ENCODE measurements at regions not wholly inside any gene's neighbourhood (a gene's known extent, or its start where the extent isn't known, plus 50 kb on each side); places are given as distances from the start of the nearest gene placed in this dataset.

DNA sequence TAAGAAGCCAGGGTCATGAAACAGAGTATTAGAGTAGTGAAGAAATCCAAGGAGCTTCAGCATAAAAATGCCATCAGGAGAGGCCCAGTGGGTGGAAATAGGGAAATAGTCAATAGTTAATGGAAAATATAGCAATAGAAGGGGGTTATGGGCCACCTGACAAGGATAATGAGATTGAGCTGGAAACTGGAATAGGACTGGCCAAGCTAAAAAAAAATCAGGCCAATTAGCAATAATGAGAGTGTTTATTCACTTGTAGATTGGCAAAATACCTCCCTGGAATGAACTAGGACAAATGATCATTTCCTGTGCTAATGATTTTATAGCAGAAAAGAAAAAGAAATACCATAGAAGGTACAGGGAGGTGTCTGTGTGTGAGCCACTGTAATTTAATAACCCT is 97.9 kb downstream of the PLCE1 start:
- intact Hi-C loops (cut with DNase I; ENCODE audit: low total_unique reads) = no loop called here
- H3K4me3 ChIP-seq (ENCODE audit: low read depth, poor library complexity, severe bottlenecking) = no peak overlapping the region
- no peak for DNase-seq (ENCODE audit: low spot score in 2 of 2)
- TF ChIP-seq POLR2A (IDR thresholded peaks at IDR 0.05) (no peak), CTCF (IDR thresholded peaks at IDR 0.05) (no peak)

DNA sequence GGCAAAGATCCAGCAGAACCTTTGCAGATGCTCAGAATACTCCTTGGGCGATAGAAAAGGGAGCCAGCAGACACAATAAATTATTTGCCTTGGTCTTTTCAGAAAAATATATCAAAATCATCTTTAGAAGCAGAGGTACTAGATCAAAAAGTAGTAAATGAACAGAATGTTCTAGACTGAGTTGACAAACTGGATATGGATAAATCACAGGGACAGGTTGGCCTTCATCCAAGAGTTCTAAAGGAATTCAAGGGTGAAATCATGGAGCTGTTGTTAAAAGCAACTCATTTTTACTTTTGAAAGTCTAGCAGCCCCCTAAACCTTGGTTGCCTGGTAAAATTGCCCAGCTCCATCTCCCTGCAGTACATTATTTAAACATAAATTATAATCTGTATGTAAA is 99.1 kb downstream of the PLCE1 start:
- H3K4me3 ChIP-seq (ENCODE audit: low read depth, poor library complexity, severe bottlenecking) = no peak overlapping the region
- TF ChIP-seq POLR2A (IDR thresholded peaks at IDR 0.05) = no peak
- no peak for TF ChIP-seq CTCF (IDR thresholded peaks at IDR 0.05)
- DNase-seq (ENCODE audit: low spot score in 2 of 2) = no peak
- WGBS, 2 donors = 44 to 68% methylated on average over 1 of the region's 1 CpG
- intact Hi-C loops (cut with DNase I; ENCODE audit: low total_unique reads) = no loop called here

- H3K4me3 ChIP-seq (ENCODE audit: low read depth, poor library complexity, severe bottlenecking) = no peak overlapping the region
- intact Hi-C loops (cut with DNase I; ENCODE audit: low total_unique reads) = no loop called here
Observed at GRCh38 chr10:94093286-94093905, 99.7 kb downstream of the PLCE1 start.

GRCh38 chr10:94094540-94094939 is 100.8 kb downstream of the PLCE1 start:
- intact Hi-C loops (cut with DNase I; ENCODE audit: low total_unique reads) = no loop called here
- DNase-seq (ENCODE audit: low spot score in 2 of 2) = no peak
- TF ChIP-seq POLR2A (IDR thresholded peaks at IDR 0.05) (no peak), CTCF (IDR thresholded peaks at IDR 0.05) (no peak)
- WGBS, 2 donors = 82 to 85% methylated on average over 5 of the region's 5 CpGs
- H3K4me3 ChIP-seq (ENCODE audit: low read depth, poor library complexity, severe bottlenecking) = no peak overlapping the region

More at GRCh38 chr10:94093286-94093905, 99.7 kb downstream of the PLCE1 start:
- DNase-seq (ENCODE audit: low spot score in 2 of 2) = no peak
- no peak for TF ChIP-seq CTCF (IDR thresholded peaks at IDR 0.05)
- no peak for TF ChIP-seq POLR2A (IDR thresholded peaks at IDR 0.05)
- 63 to 66% methylated on average over 2 of the region's 2 CpGs for WGBS, 2 donors

DNA sequence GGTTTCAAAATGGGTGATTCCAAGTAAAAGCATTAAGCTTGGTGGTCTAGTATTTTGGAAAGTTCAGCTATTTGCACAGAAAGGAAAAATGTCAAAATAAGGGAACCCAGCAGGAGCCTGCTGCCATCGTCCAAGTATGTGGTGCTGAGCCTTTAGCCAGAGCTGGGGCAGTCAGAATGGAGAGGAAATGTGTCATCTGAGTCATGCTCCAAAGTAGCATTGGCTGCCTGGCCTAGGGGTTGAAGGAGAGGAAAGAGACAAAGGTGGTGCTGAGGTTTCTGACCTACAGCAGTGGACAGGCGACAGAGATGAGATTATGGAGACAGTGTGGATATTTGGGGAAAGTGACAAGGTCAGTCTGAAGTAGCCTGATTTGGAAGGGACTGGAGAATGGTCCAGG is 103.9 kb downstream of the PLCE1 start:
- TF ChIP-seq CTCF (IDR thresholded peaks at IDR 0.05) = no peak
- TF ChIP-seq POLR2A (IDR thresholded peaks at IDR 0.05) = no peak
- WGBS, 2 donors = 79 to 91% methylated on average over 2 of the region's 2 CpGs

GRCh38 chr10:94098896-94099295 is 105.2 kb downstream of the PLCE1 start:
- H3K4me3 ChIP-seq (ENCODE audit: low read depth, poor library complexity, severe bottlenecking) = no peak overlapping the region
- WGBS, 2 donors = 64 to 74% methylated on average over 3 of the region's 3 CpGs
- TF ChIP-seq CTCF (IDR thresholded peaks at IDR 0.05) (no peak), POLR2A (IDR thresholded peaks at IDR 0.05) (no peak)
- DNase-seq (ENCODE audit: low spot score in 2 of 2) = no peak
- intact Hi-C loops (cut with DNase I; ENCODE audit: low total_unique reads) = no loop called here

More for the DNA sequence above, 103.9 kb downstream of the PLCE1 start:
- no peak for DNase-seq (ENCODE audit: low spot score in 2 of 2)
- intact Hi-C loops (cut with DNase I; ENCODE audit: low total_unique reads) = no loop called here
- H3K4me3 ChIP-seq (ENCODE audit: low read depth, poor library complexity, severe bottlenecking) = no peak overlapping the region
